CD14-positive monocyte (primary cell): ENCODE measurements at regions not wholly inside any gene's neighbourhood (a gene's known extent, or its start where the extent isn't known, plus 50 kb on each side); places are given as distances from the start of the nearest gene placed in this dataset.

Experiments used
- DNase-seq, 3 donors: peaks; one replicate each; pipeline ENCODE4 v3.0.0-alpha.2; 2011 to 2022
- H2AFZ ChIP-seq: 2 replicates; pipeline ENCODE4 v1.6.0; 2012; ENCODE audit warnings: mild to moderate bottlenecking, low read depth, low read length, inconsistent platforms; ENCODE audit not compliant: insufficient read depth, poor library complexity, severe bottlenecking
- H3K27ac ChIP-seq, 2 donors: 1 replicate in 1 of 2; 2 replicates in 1 of 2; pipeline ENCODE4 v1.5.1; 2012 to 2013; ENCODE audit warnings: low read length in 2 of 2, control low read depth in 1 of 2, inconsistent platforms in 1 of 2, low read depth in 1 of 2, mild to moderate bottlenecking in 1 of 2
- H3K27me3 ChIP-seq, 2 donors: one replicate each; pipeline versions ENCODE4 v1.6.0 to v1.6.1; 2011 to 2013; ENCODE audit warnings: low read length in 2 of 2; ENCODE audit not compliant: control insufficient read depth in 2 of 2, insufficient read depth in 2 of 2
- H3K36me3 ChIP-seq, 2 donors: replicated peaks in 1 of 2; 1 replicate in 1 of 2; 2 replicates in 1 of 2; pipeline versions ENCODE4 v1.5.1 to v1.6.1; 2012 to 2013; ENCODE audit warnings: low read length in 2 of 2, control low read depth in 1 of 2, inconsistent platforms in 1 of 2, mild to moderate bottlenecking in 1 of 2; ENCODE audit not compliant: insufficient read depth in 2 of 2, control insufficient read depth in 1 of 2
- H3K4me1 ChIP-seq, 2 donors: 1 replicate in 1 of 2; 2 replicates in 1 of 2; pipeline versions ENCODE4 v1.5.1 to v1.6.1; 2012 to 2013; ENCODE audit warnings: low read length in 2 of 2, control low read depth in 1 of 2, inconsistent platforms in 1 of 2, mild to moderate bottlenecking in 1 of 2, moderate library complexity in 1 of 2; ENCODE audit not compliant: insufficient read depth in 2 of 2, control insufficient read depth in 1 of 2
- H3K4me2 ChIP-seq: replicated peaks from 2 replicates; pipeline ENCODE3; 2012; ENCODE audit warnings: low read length, moderate library complexity, mild to moderate bottlenecking; ENCODE audit not compliant: poor library complexity, severe bottlenecking; ENCODE audit errors: extremely low read depth
- H3K4me3 ChIP-seq, 3 experiments: fragments of 200-600 bp in 1 of 3; sonication (generic) in 1 of 3; replicated peaks in 1 of 3; 1 replicate in 2 of 3; 2 replicates in 1 of 3; pipeline ENCODE4 v1.5.1; 2011 to 2013; ENCODE audit warnings: low read length in 3 of 3, mild to moderate bottlenecking in 3 of 3, control low read depth in 2 of 3, low read depth in 2 of 3, inconsistent platforms in 1 of 3, moderate library complexity in 1 of 3
- H3K79me2 ChIP-seq: 2 replicates; pipeline ENCODE4 v1.6.0; 2012; ENCODE audit warnings: mild to moderate bottlenecking, control low read depth, inconsistent platforms, low read length, moderate library complexity; ENCODE audit not compliant: insufficient read depth
- H3K9ac ChIP-seq: 2 replicates; pipeline ENCODE4 v1.6.0; 2017; ENCODE audit warnings: low read length, mild to moderate bottlenecking; ENCODE audit not compliant: insufficient read depth, poor library complexity, severe bottlenecking
- H3K9me3 ChIP-seq, 2 donors: replicated peaks in 1 of 2; 1 replicate in 1 of 2; 2 replicates in 1 of 2; pipeline versions ENCODE4 v1.5.1 to v1.6.1; 2012 to 2013; ENCODE audit warnings: low read length in 2 of 2, control low read depth in 1 of 2; ENCODE audit not compliant: control insufficient read depth in 1 of 2, insufficient read depth in 1 of 2
- H4K20me1 ChIP-seq: 2 replicates; pipeline ENCODE4 v1.6.0; 2012; ENCODE audit warnings: mild to moderate bottlenecking, low read length, control low read depth, moderate library complexity; ENCODE audit not compliant: insufficient read depth
- H3K27ac Mint-ChIP-seq, 7 donors: one replicate each; pipeline ENCODE4 v1.8.0; 2020; ENCODE audit warnings: mild to moderate bottlenecking in 7 of 7, mixed read lengths in 7 of 7, moderate library complexity in 6 of 7, inconsistent platforms in 2 of 7
- H3K27me3 Mint-ChIP-seq, 3 donors: one replicate each; pipeline ENCODE4 v1.8.0; 2021 to 2022; ENCODE audit warnings: low read depth in 3 of 3, mild to moderate bottlenecking in 3 of 3, mixed read lengths in 3 of 3, moderate library complexity in 3 of 3, inconsistent platforms in 1 of 3
- H3K36me3 Mint-ChIP-seq, 2 donors: one replicate each; pipeline ENCODE4 v1.8.0; 2020; ENCODE audit warnings: mixed read lengths in 2 of 2, inconsistent platforms in 1 of 2, mild to moderate bottlenecking in 1 of 2
- H3K4me1 Mint-ChIP-seq: one replicate; pipeline ENCODE4 v1.8.0; 2020; ENCODE audit warnings: mild to moderate bottlenecking, mixed read lengths
- H3K4me3 Mint-ChIP-seq, 2 donors: one replicate each; pipeline ENCODE4 v1.8.0; 2020; ENCODE audit warnings: mild to moderate bottlenecking in 2 of 2, mixed read lengths in 2 of 2, moderate library complexity in 1 of 2
- H3K9me3 Mint-ChIP-seq, 7 donors: one replicate each; pipeline ENCODE4 v1.8.0; 2020 to 2022; ENCODE audit warnings: mixed read lengths in 7 of 7, mild to moderate bottlenecking in 6 of 7, moderate library complexity in 6 of 7, inconsistent platforms in 2 of 7
- CTCF ChIP-seq: fragments of 200-600 bp; IDR thresholded peaks from one replicate; pipeline ENCODE4 v1.8.0; 2022; ENCODE audit warnings: antibody characterized with exemption, mild to moderate bottlenecking
- WGBS: methylation state at CpG from one replicate; pipeline ENCODE4 v1.1.5; 2013; ENCODE audit warnings: missing lambda C conversion rate; ENCODE audit not compliant: insufficient coverage; 5-methylcytosine and 5-hydroxymethylcytosine counted together
- intact Hi-C, 2 donors: fragments of 100-400 bp; cut with micrococcal nuclease; formaldehyde crosslinking; loops; one replicate each; pipeline versions ENCODE4 v1.15.0 to v1.15.1; 2023

- no peaks in the 10 kb centered on the region for H3K4me1 ChIP-seq
- no peaks in the 10 kb centered on the region for H3K36me3 ChIP-seq
- no peaks in the 10 kb centered on the region for H3K9me3 ChIP-seq
- H3K4me3 Mint-ChIP-seq = no peak overlapping the region
- H3K27ac Mint-ChIP-seq = no peak overlapping the region
- TF ChIP-seq CTCF = no peak
- no peak overlapping the region for H3K4me2 ChIP-seq
- H3K27ac ChIP-seq = no peak overlapping the region
- no peak overlapping the region for H3K4me3 ChIP-seq
- no peaks in the 10 kb centered on the region for H3K79me2 ChIP-seq
- H3K9me3 Mint-ChIP-seq = peaks cover 0 to 3% (median 2%) of the 10 kb centered on the region in 7 donors
- no peaks in the 10 kb centered on the region for H4K20me1 ChIP-seq
- no peak overlapping the region for H2AFZ ChIP-seq
- intact Hi-C loops = no loop called here
- WGBS = 66% methylated on average over 8 of the region's 8 CpGs
- no peak for DNase-seq
- H3K4me1 Mint-ChIP-seq = no peaks in the 10 kb centered on the region
- peaks cover 2 to 8% (median 4%) of the 10 kb centered on the region in 3 donors for H3K27me3 Mint-ChIP-seq
- no peak overlapping the region for H3K9ac ChIP-seq
- H3K36me3 Mint-ChIP-seq = no peaks in the 10 kb centered on the region
- no peaks in the 10 kb centered on the region for H3K27me3 ChIP-seq
These were observed 219.0 kb downstream of the SH3BP4 start for GRCh38 chr2:235170536-235171521.

GRCh38 chr2:235171550-235172031, 219.8 kb downstream of the SH3BP4 start:
- Histone ChIP-seq H3K9ac (no peak overlapping the region), H4K20me1 (no peaks in the 10 kb centered on the region), H2AFZ (no peak overlapping the region)

More at GRCh38 chr2:235171550-235172031, 219.8 kb downstream of the SH3BP4 start:
- Histone ChIP-seq H3K4me3 (no peak overlapping the region), H3K36me3 (no peaks in the 10 kb centered on the region), H3K27me3 (no peaks in the 10 kb centered on the region), H3K4me2 (no peak overlapping the region), H3K27ac (no peak overlapping the region), H3K9me3 (no peaks in the 10 kb centered on the region), H3K4me1 (no peaks in the 10 kb centered on the region), H3K79me2 (no peaks in the 10 kb centered on the region)
- no peak for TF ChIP-seq CTCF
- intact Hi-C loops = no loop called here
- no peaks in the 10 kb centered on the region for H3K4me1 Mint-ChIP-seq
- no peak for DNase-seq
- no peaks in the 10 kb centered on the region for H3K36me3 Mint-ChIP-seq
- peaks cover 0 to 3% (median 2%) of the 10 kb centered on the region in 7 donors for H3K9me3 Mint-ChIP-seq
- no peak overlapping the region for H3K27ac Mint-ChIP-seq
- no peak overlapping the region for H3K4me3 Mint-ChIP-seq
- peaks cover 2 to 4% (median 2%) of the 10 kb centered on the region in 3 donors for H3K27me3 Mint-ChIP-seq
- WGBS = 83% methylated on average over 2 of the region's 4 CpGs
